Liver (tissue), 3 donors: ENCODE measurements at regions not wholly inside any gene's neighbourhood (a gene's known extent, or its start where the extent isn't known, plus 50 kb on each side); places are given as distances from the start of the nearest gene placed in this dataset.

Source experiments
- ATF3 ChIP-seq: IDR thresholded peaks from 2 replicates; pipeline ENCODE4 v1.6.1; 2016; ENCODE audit warnings: antibody characterized with exemption
- CTCF ChIP-seq: fragments of 150-350 bp; IDR thresholded peaks from 2 replicates; pipeline ENCODE4 v1.5.1; 2017; ENCODE audit warnings: improper control_type of control experiment, low read depth, low read length; ENCODE audit not compliant: missing input control
- EGR1 ChIP-seq, 2 donors: IDR thresholded peaks; 2 replicates each; pipeline ENCODE4 v1.6.1; 2016 to 2018; ENCODE audit warnings: antibody characterized with exemption in 2 of 2, low read depth in 2 of 2
- FOXA1 ChIP-seq: IDR thresholded peaks from 2 replicates; pipeline ENCODE4 v1.6.1; 2016; ENCODE audit warnings: antibody characterized with exemption
- FOXA2 ChIP-seq: IDR thresholded peaks from 2 replicates; pipeline ENCODE4 v1.6.1; 2016; ENCODE audit warnings: antibody characterized with exemption
- HNF4A ChIP-seq, 2 donors: conservative IDR thresholded peaks; 2 replicates each; pipeline ENCODE4 v1.6.1; 2016; ENCODE audit warnings: antibody characterized with exemption in 2 of 2, mild to moderate bottlenecking in 2 of 2
- HNF4G ChIP-seq: IDR thresholded peaks from 2 replicates; pipeline ENCODE4 v1.6.1; 2016; ENCODE audit warnings: antibody characterized with exemption
- MAX ChIP-seq: IDR thresholded peaks from 2 replicates; pipeline ENCODE4 v1.6.1; 2016; ENCODE audit warnings: antibody characterized with exemption
- RAD21 ChIP-seq, 2 donors: IDR thresholded peaks; 2 replicates each; pipeline ENCODE4 v1.6.1; 2016; ENCODE audit warnings: antibody characterized with exemption in 2 of 2, mild to moderate bottlenecking in 2 of 2
- REST ChIP-seq: IDR thresholded peaks from 2 replicates; pipeline ENCODE4 v1.6.1; 2016; ENCODE audit warnings: antibody characterized with exemption, mild to moderate bottlenecking
- SP1 ChIP-seq: IDR thresholded peaks from 2 replicates; pipeline ENCODE4 v1.6.1; 2018; ENCODE audit warnings: antibody characterized with exemption, mild to moderate bottlenecking
- TAF1 ChIP-seq: conservative IDR thresholded peaks from 2 replicates; pipeline ENCODE4 v1.6.1; 2016; ENCODE audit warnings: antibody characterized with exemption, mild to moderate bottlenecking
- YY1 ChIP-seq: IDR thresholded peaks from 2 replicates; pipeline ENCODE4 v1.6.1; 2016; ENCODE audit warnings: antibody characterized with exemption, mild to moderate bottlenecking
- ZBTB33 ChIP-seq: IDR thresholded peaks from 2 replicates; pipeline ENCODE4 v1.6.1; 2016; ENCODE audit warnings: antibody characterized with exemption
- donor health status: healthy.
- donor health status: healthy.

GRCh38 chr10:44464503-44464902, 79.6 kb upstream of the CXCL12 start:
- TF ChIP-seq YY1 (no peak), RAD21 (IDR thresholded peaks at IDR 0.05) (no peak), CTCF (no peak), REST (no peak), ZBTB33 (no peak), HNF4G (no peak), SP1 (no peak), FOXA1 (no peak), HNF4A (conservative IDR thresholded peaks at IDR 0.05) (no peak), TAF1 (no peak), ATF3 (no peak), FOXA2 (no peak), EGR1 (IDR thresholded peaks at IDR 0.05; ENCODE audit: low read depth in 2 of 2) (no peak), MAX (no peak)
